HG03025 (cell line): ENCODE measurements at regions not wholly inside any gene's neighbourhood (a gene's known extent, or its start where the extent isn't known, plus 50 kb on each side); places are given as distances from the start of the nearest gene placed in this dataset.
"Not testable (repeated sequence)": the region's sequence is repeated elsewhere in the genome, so short reads cannot be mapped to it uniquely, and the experiment has no call there.

Source experiments
- ATAC-seq: cut with Tn5 transposase; IDR thresholded peaks from one replicate; pipeline ENCODE4 v1.9.1; 2021; ENCODE audit warnings: mild to moderate bottlenecking, moderate library complexity; ENCODE audit not compliant: unreplicated experiment, low FRiP score

DNA sequence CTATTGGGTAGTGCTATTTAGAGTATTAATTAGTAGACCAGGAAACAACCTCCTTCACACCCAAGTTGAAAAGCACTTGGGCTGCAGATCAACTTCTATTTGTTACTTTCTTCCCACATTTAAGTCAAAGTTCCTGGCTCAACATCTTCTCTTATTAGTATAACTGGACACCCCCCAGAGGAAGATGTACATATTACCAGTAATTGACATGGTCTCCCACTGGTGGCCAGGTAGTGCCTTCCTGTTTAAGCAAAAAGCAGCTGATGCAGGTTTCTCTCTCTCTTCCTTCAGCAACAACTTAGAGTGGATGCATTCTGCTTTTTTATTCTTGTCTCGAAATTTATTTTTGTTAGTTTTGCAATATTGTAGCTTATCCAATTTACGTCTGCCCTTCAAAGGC is 438.1 kb downstream of the GBA3 start:
- no peak for ATAC-seq

DNA sequence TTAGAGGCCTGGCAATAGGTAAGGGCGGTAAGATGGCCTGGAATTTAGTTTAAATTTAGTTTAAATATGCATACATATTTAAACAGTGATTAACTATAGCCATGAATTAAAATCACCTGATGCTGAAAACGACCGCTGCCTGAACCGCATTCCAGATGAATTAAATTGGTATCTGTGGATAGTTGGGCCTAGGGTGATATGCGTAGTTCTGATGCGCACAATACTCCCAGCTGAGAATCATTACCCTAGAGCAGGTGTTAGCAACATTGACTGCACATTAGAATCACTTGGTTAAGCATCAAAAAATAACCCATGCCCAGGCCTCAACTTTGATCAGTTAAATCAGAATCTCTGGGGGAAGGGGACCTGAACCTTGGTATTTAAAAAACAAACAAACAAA is 432.4 kb downstream of the GBA3 start:
- no peak for ATAC-seq

DNA sequence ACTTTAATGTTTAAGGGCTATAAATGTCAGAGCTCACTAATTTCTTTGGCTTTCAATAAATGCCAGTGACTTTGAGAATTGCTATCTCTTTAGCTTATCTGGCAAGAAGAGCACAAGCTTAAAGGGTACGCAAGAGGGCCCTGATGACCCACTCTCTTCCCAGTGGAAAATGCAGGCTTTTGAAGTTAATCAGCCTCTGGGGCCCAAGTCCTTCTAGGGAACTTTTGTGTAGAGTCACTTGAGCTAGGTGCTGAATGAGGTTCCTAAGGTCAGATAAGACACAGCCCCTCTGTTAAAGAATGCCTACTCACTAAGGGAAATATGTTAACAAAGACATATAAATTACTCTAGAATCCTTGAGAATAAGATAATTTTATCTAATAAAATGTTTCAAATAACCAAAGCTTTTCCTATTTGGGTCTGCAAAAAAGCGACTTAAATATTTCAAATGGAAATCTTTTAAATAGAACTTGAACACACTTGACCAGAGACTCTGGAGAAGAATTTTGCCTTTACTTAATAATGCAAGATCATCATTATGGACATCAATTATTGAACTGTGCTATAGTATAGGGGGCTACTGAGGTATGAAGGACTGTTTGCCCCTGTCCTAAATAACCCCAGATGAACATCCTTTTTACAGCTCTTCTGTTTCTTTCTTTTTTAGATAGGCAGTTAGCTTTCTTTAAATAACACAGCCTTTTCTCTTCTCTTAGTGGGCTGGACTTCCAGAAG is 430.1 kb downstream of the GBA3 start:
- ATAC-seq, result no peak

DNA sequence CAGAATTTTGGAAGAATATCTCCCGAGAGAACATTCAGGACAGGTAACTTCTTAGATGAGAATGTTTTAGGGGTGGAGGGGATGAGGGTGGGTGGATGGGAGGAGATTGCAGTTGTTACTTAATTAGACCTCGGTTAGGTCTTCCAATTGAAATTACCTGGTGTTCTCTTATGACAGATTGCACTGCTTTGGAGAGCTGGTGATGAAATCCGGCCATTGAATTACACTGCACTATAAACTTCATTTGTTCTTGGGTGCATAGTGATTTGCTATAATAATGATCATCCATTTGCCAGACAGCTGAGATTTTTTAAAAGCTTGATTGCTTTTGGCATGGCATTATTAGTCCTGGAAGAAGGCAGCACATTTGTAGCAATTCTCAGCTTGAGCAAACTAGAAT is 427.6 kb downstream of the GBA3 start:
- no peak for ATAC-seq

DNA sequence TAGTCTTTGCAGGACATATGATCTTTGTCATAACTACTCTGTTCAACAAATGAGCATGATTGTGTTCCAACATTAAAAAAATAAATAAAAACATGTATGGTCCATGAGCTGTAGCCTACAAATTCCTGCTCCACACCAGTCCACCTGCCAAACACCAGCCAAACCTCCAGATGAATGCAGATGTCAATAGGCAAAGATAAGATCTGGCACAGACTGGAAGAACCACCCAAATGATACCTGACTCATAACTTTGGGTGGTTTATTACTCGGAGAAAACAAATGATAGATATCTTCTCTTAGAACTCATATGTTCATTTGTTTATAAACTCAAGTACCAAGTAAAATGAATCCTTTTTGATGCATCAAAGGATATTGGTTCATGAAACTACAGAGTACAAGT is 425.1 kb downstream of the GBA3 start:
- no peak for ATAC-seq

DNA sequence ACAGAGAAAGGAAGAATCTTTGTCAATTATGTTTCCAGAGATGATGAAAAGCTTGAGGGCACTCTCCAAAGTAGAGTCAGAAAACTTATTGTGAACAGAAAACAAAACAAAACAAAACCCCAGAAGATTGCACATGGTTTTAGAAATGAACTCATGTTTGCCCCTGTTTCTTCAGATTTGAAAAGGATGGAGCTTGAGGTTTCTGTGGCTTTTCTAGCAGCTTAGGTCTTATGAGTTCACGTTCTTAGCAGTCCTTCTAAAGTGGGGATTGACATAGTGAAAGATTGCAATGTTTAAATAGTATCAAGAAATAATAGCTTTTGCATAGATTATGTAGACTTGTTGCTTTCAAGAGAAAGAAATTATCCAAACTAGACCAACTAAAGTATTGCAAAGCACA is 421.8 kb downstream of the GBA3 start:
- ATAC-seq, result no peak

DNA sequence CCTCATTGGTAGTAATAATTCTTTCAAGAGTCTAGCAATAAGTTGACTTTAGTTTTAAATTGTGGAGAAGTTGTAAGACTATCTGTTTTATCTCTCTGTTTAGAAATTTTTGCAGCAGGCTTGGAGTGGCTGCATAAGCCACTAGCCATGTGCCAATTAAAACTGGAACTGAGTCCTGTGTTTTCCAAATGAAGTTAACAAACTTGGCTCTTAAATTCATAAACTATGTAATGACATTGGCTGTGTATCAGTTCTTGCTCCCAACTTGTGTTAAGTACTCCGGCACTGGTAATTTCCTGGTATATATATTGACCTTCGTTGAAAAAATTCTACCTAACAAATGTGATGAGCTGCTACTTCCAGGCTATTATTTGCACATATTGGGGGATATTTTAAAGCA is 420.4 kb downstream of the GBA3 start:
- ATAC-seq, result no peak

DNA sequence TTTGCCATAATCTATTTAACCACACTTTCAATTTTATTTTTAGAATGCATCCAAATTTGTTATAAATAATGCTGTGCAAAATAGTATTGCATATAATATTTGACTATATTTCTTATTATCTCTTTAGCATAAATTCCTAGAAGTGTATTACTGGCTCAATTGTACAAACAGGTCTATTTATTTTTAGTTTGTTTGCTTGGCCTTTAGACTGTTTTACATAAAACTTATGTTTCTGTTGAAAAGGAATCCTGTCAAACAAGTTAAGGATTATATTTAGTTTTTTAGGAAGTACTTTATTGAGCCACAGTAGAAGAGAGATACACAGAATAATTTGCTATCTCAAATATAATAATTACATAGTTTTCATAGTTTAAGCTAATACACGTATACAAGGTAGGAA is 413.8 kb downstream of the GBA3 start:
- ATAC-seq, result no peak

DNA sequence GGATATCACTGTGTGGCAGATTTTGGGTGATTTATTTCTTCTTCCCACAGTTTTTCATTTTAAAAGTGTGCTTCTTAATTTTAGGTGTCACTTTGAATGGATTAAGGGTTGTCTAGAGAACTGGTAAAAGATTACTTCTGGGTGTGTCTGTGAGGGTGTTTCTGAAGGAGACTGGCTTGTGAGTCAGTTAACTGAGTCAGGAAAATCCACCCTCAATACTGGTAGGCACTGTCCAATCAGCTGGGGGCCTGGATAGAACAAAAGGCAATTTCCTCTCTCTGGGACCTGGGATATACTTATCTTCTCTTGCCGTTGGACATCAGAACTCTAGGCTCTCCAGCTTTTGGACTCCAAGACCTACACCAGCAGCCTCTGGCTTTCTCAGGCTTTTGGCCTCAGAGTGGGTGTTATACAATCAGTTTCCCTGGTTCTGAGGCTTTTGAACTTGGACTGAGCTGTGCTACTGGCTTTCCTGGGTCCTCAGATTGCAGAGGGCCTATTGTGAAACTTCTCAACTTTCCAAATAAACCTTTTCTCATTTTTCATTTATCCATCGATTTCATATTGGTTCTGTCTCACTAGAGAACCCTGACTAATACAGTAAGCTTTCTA is 413.1 kb downstream of the GBA3 start:
- ATAC-seq, result no peak

DNA sequence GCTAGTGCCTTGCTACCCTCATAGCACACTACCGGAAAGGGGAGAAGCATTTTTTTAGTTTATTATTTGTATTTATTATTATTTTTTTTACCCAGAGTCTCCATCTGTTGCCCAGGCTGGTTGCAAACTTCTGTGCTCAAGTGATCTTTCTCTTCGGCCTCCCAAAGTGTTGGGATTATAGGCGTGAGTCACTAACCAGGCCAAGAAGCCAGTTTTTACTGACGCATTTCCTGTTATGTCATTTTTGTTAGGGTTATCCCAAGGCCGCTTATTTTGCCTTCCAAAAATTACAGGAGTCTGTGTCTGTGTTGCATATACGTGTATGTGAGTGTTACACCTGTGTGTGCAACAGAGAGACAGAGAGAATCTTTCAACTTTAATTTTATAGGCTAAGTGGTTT is 404.5 kb downstream of the GBA3 start:
- no peak for ATAC-seq

DNA sequence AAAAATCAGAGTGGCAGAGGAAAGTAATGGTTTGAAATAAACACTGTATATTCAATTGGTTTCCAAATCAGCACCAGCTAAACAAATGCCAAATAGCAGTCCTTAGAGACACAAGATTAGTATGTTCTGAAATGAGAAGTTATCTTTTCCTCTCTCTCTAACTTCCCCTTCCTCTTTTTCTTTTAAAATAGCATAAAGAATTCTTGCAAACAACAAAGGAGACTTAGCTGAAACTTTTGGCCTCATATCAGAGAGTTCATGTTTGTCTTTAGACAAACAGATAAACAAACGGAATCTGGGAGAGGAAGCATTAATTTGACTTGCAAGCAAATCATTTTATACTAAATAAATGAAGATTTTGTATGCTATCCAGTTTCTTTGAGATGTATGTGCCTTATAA is 399.0 kb downstream of the GBA3 start:
- ATAC-seq, result no peak

DNA sequence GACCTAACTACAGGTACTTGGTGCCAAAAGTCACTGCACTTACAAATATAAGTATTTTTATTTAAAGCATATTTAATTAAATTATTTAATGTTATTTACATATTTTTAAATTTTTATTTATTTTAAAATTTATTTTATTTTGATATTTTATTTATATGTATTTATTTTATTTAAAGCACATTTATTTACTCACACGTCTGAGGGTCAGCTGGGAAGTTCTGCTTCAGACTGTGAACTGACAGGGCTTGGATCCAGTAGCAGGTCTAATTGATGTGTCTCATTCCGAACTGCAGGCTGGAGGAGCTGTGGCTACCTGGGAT is 392.5 kb downstream of the GBA3 start:
- no peak for ATAC-seq

DNA sequence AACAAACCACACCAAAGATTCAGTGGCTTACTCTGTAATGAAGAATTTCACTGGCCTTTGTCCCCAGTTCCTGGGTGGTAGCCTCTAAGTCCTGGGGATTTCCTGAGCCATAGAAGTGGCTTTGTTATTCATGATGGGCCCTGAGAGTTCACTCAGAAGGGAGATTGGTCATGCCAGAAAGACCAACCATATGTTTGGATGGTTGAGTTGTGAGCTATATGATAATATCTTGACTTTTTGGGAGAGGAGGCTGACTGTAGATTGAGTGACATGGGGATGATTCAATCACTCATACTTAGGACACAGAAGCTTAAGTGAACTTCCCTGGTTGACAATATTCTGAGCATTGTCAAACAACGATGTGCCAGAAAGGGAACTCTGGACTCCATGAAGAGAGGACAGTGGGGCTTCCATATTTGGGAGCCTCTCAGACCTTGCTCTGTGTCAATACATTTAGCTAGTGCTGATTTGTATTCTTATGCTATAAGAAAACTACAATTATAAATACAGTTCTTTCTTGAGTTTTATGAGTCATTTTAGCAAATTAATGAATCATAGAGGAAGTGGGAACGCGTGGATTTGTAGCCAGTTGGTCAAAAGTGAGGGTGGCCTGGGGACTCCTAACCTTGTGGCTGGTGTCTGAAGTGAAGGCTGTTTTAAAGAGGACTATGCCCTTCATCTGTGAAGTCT is 392.0 kb downstream of the GBA3 start:
- no peak for ATAC-seq

DNA sequence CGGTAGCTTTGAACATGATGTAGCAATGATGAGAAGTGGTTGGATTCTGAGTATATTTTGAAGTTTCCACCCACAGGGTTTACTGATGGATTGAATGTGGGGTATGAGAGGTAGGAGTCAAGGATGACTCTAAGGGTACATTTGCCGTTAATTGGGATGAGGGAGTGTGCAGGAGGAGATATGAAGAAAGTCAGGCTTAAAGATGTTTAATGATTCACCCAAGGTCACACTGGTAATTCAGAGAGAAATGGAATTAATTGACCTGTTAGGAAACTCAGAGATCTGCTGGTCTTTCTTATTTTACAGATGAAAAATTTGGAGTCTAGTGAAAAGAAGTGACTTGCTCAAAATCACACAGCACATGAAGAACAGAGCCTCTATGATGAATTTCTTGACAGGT is 390.7 kb downstream of the GBA3 start:
- ATAC-seq, result no peak

DNA sequence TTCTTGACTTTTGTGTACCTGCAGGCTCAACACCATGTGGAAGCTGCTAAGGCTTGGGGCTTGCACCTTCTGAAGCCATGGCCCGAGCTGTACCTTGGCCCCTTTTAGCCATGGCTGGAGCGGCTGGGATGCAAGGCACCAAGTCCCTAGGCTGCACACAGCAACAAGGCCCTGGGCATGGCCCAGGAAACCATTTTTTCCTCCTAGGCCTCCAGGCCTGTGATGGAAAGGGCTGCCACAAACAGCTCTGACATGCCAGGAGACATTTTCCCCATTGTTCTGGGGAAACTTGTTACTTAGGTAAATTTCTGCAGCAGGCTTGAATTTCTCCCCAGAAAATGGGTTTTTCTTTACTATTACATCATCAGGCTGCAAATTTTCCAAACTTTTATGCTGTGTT is 387.4 kb downstream of the GBA3 start:
- not testable (repeated sequence) for ATAC-seq

DNA sequence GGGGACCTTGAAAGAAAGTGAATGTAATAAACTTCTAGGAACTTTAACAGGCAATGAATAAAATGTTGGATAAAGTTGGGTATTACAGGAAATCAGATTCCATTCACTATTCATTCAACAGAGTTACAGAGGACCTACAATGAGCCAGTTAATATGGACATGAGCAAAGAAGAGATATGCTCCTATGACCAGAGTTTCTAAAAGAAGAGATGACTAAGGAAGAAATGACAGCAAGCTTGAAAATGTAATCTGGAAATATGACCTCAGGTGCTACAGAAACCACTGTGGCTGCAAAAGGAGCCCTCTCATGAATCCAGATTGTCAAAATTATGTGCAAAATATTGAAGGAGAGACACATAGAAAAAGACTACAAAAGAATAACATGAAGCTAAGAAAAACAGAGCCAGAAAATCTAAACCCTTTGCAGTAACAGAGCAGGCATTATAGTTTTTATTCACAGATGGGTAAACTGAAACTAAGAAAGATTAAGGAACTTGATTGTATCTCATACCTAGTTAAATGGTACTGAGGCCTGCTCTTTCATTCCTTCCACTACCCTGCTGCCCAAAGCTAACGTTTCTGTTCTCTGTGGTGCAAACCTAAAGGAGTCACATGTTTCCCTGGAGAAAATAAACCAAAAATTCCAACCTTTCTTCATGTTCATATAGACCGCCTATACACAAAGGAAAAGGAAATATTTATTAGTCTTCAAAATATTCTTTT is 378.3 kb downstream of the GBA3 start:
- ATAC-seq, result no peak

DNA sequence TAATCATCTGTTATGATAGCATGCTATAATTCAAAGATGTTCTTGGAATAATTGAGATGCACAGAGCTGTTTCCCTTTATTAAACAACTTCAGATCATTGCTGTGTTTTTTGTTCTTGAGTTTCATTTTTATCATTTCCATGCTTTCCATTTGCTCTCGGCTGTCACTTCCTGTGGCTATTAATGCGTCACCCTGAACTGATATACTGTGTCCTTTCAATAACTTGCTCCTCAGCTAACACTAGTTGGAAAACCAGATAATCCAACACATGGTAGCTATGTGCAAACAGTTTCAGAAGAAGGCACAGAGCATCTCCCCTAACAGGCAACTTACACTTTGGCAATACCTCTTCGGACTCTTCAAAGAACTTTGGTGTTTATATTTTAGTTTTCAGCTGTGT is 376.0 kb downstream of the GBA3 start:
- ATAC-seq, result no peak

DNA sequence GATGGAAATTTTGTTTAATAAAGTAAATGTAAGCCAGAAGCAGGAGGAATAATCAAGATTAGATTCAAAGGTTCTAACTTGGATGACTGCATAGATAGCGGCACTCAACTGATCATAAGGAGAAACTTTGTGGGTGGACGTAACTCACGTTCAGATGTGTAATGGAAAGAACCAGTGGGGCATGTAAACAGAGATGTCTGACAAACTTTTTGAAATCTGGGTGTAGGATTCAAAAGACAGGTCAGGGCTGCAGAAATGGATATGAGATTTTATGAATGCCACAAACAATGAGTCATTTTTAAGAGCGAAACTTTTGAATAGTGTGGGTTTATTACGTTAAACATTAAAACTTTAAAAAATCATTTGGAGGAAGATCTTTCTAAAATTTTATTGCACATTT is 375.6 kb downstream of the GBA3 start:
- no peak for ATAC-seq

DNA sequence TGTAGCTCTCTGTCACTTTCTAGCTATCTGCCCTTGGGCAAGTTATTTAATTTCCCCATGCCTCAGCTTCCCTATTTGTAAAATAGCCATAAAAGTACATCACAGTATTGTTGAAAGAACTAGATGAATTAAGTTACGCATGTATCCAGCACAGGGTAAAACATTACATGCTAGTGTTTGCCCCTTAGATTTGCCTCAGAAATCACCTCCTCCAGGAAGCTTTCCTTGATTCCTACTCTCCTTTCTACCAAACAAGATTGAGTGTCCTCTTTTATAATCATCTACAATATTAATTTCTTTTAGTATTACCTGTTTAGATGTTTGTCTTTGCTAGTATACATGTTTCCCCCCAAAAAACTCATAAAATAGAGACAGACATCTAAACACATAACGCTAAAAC is 369.5 kb downstream of the GBA3 start:
- no peak for ATAC-seq

DNA sequence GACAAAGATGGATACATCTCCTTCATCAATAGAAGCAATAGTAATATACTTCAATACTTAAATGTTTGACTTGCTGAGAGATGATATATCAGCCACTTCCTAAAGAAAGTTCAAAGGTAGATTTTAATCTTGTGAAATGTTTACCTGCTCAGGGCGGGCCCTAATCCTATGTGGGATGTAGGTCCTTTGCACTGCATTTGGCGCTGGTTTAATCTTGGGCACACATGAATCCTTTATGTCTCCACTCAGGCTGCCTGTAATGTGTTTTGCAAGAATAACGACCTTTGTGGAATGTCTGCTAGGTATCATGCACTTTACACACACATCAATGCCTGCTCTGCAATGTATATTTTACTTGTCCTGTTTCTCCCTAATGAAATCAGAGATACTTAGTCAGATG is 368.7 kb downstream of the GBA3 start:
- ATAC-seq, result no peak

DNA sequence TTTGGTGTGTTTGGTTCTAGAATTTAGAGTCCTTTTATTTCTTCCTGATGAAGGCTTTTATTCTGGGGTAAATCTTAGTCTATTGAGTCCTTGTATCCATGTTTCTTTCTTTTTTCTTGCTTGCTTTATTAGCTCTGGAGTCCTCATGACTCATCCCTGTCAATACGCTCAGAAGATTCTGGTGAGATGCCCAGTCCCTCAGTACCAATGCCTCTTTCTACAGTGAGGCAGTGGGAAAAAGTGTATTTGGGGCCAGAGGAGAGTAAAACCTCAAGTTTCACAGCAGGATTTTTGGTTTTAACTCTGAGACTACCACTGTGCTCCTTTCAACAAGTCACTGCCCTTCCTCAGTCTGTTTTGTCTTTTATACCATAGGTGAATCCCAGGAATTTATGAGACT is 368.0 kb downstream of the GBA3 start:
- no peak for ATAC-seq
